Keratinocyte (primary cell): ENCODE measurements at regions not wholly inside any gene's neighbourhood (a gene's known extent, or its start where the extent isn't known, plus 50 kb on each side); places are given as distances from the start of the nearest gene placed in this dataset.

Source experiments
- DNase-seq: peaks from one replicate; pipeline ENCODE4 v3.0.0-alpha.2; 2011; ENCODE audit warnings: low read depth, missing footprints, low spot score
- FAIRE-seq: peaks from 2 replicates; lab custom pipeline; 2011; peaks lifted over from hg19 to GRCh38; lab: Jason Lieb, UNC
- H2AFZ ChIP-seq: 2 replicates; pipeline ENCODE4 v1.6.0; 2012; ENCODE audit warnings: low read length, control low read depth, inconsistent platforms; ENCODE audit not compliant: control insufficient read depth
- H3K27ac ChIP-seq: 2 replicates; pipeline ENCODE4 v1.5.1; 2011; ENCODE audit warnings: low read length; ENCODE audit not compliant: control insufficient read depth, insufficient read depth
- H3K27me3 ChIP-seq: 3 replicates; pipeline ENCODE4 v1.6.0; 2011; ENCODE audit warnings: low read length; ENCODE audit not compliant: control insufficient read depth, insufficient read depth; ENCODE audit errors: extremely low read depth
- H3K36me3 ChIP-seq, 2 experiments: 2 replicates in 1 of 2; 3 replicates in 1 of 2; pipeline ENCODE4 v1.5.1; 2011; ENCODE audit warnings: low read length in 2 of 2, mild to moderate bottlenecking in 1 of 2; ENCODE audit not compliant: control insufficient read depth in 2 of 2, insufficient read depth in 2 of 2; ENCODE audit errors: extremely low read depth in 1 of 2
- H3K4me1 ChIP-seq: 3 replicates; pipeline ENCODE4 v1.5.1; 2011; ENCODE audit warnings: low read length; ENCODE audit not compliant: control insufficient read depth, insufficient read depth; ENCODE audit errors: extremely low read depth
- H3K4me2 ChIP-seq: 3 replicates; pipeline ENCODE4 v1.6.0; 2011; ENCODE audit warnings: low read depth, low read length; ENCODE audit not compliant: control insufficient read depth, insufficient read depth; ENCODE audit errors: extremely low read depth
- H3K4me3 ChIP-seq, 3 experiments: fragments of 200-600 bp in 1 of 3; sonication (generic) in 1 of 3; 2 replicates in 2 of 3; 3 replicates in 1 of 3; pipeline ENCODE4 v1.5.1; 2011 to 2016; ENCODE audit warnings: low read length in 3 of 3, mild to moderate bottlenecking in 3 of 3, control low read depth in 2 of 3, inconsistent platforms in 1 of 3, low read depth in 1 of 3, mixed read lengths in 1 of 3, mixed run types in 1 of 3, moderate library complexity in 1 of 3; ENCODE audit not compliant: control insufficient read depth in 2 of 3, insufficient read depth in 2 of 3; ENCODE audit errors: extremely low read depth in 1 of 3
- H3K79me2 ChIP-seq: 2 replicates; pipeline ENCODE4 v1.6.0; 2012; ENCODE audit warnings: low read length; ENCODE audit not compliant: control insufficient read depth, insufficient read depth
- H3K9ac ChIP-seq: 3 replicates; pipeline ENCODE4 v1.6.0; 2011; ENCODE audit warnings: low read length; ENCODE audit not compliant: control insufficient read depth, insufficient read depth; ENCODE audit errors: extremely low read depth
- H3K9me1 ChIP-seq: 3 replicates; pipeline ENCODE4 v1.6.0; 2011; ENCODE audit warnings: low read length; ENCODE audit not compliant: control insufficient read depth, insufficient read depth; ENCODE audit errors: extremely low read depth
- H3K9me3 ChIP-seq: 2 replicates; pipeline ENCODE4 v1.5.1; 2012; ENCODE audit warnings: low read depth, low read length; ENCODE audit not compliant: control insufficient read depth
- H4K20me1 ChIP-seq: 3 replicates; pipeline ENCODE4 v1.6.0; 2011; ENCODE audit warnings: low read length; ENCODE audit not compliant: control insufficient read depth, insufficient read depth; ENCODE audit errors: extremely low read depth
- CTCF ChIP-seq, 3 experiments: IDR thresholded peaks in 1 of 3; conservative IDR thresholded peaks in 1 of 3; optimal IDR thresholded peaks in 1 of 3; 2 replicates in 2 of 3; 3 replicates in 1 of 3; pipeline versions ENCODE3 to v1.5.1; 2011; ENCODE audit warnings: low read length in 3 of 3, mild to moderate bottlenecking in 3 of 3, moderate library complexity in 2 of 3, control low read depth in 1 of 3, inconsistent platforms in 1 of 3; ENCODE audit not compliant: insufficient read depth in 2 of 3; ENCODE audit errors: extremely low read depth in 1 of 3
- EZH2 ChIP-seq: IDR thresholded peaks from one replicate; pipeline ENCODE4 v1.6.1; 2012; ENCODE audit warnings: inconsistent platforms, mild to moderate bottlenecking, low read length, moderate library complexity
- dilution Hi-C: fragments of 300-500 bp; cut with MboI; formaldehyde crosslinking; loops from one replicate; pipeline ENCODE4 v1.7.0; 2020; ENCODE audit warnings: low sequenced_read_pairs; ENCODE audit not compliant: extremely low pct_ligation_motif_present

GRCh38 chr2:180733330-180733729 lies 247.1 kb upstream of the UBE2E3 start:
- H2AFZ ChIP-seq: no peak overlapping the region
- H3K27ac ChIP-seq: no peak overlapping the region
- no peaks in the 10 kb centered on the region for H3K27me3 ChIP-seq
- no peak overlapping the region for H3K9ac ChIP-seq
- no peaks in the 10 kb centered on the region for H3K36me3 ChIP-seq
- H3K79me2 ChIP-seq: no peaks in the 10 kb centered on the region
- dilution Hi-C loops: no loop called here
- peaks cover 8% of the 10 kb centered on the region for H3K4me1 ChIP-seq
- H3K4me2 ChIP-seq: no peak overlapping the region
- no peak for TF ChIP-seq CTCF (optimal IDR thresholded peaks at IDR 0.05 in 1 of 3, IDR thresholded peaks at IDR 0.05 in 1 of 3, conservative IDR thresholded peaks at IDR 0.05 in 1 of 3; ENCODE audit: extremely low read depth in 1 of 3, insufficient read depth in 2 of 3, low read length in 3 of 3)
- no peak for TF ChIP-seq EZH2
- DNase-seq (no peak), FAIRE-seq (no peak)
- no peak overlapping the region for H3K4me3 ChIP-seq
- H3K9me3 ChIP-seq: no peaks in the 10 kb centered on the region
- H3K9me1 ChIP-seq: no peaks in the 10 kb centered on the region
- no peaks in the 10 kb centered on the region for H4K20me1 ChIP-seq

GRCh38 chr2:180732337-180732736 lies 248.1 kb upstream of the UBE2E3 start:
- FAIRE-seq (no peak), DNase-seq (no peak)
- Histone ChIP-seq H3K4me3 (no peak overlapping the region), H3K4me2 (no peak overlapping the region), H3K9me1 (no peaks in the 10 kb centered on the region), H3K27ac (no peak overlapping the region), H3K9ac (no peak overlapping the region), H3K36me3 (no peaks in the 10 kb centered on the region), H3K4me1 (peaks cover 8% of the 10 kb centered on the region), H3K9me3 (no peaks in the 10 kb centered on the region), H2AFZ (no peak overlapping the region), H3K79me2 (no peaks in the 10 kb centered on the region), H4K20me1 (no peaks in the 10 kb centered on the region), H3K27me3 (no peaks in the 10 kb centered on the region)
- no peak for TF ChIP-seq EZH2
- no peak for TF ChIP-seq CTCF (optimal IDR thresholded peaks at IDR 0.05 in 1 of 3, IDR thresholded peaks at IDR 0.05 in 1 of 3, conservative IDR thresholded peaks at IDR 0.05 in 1 of 3; ENCODE audit: extremely low read depth in 1 of 3, insufficient read depth in 2 of 3, low read length in 3 of 3)
- dilution Hi-C loops: no loop called here
